ENCODE measurements at regions not wholly inside any gene's neighbourhood (a gene's known extent, or its start where the extent isn't known, plus 50 kb on each side); places are given as distances from the start of the nearest gene placed in this dataset.

- DNase-seq: no peak
Observed at GRCh38 chr12:53803194-53803593, 51.4 kb upstream of the CISTR start.

DNA sequence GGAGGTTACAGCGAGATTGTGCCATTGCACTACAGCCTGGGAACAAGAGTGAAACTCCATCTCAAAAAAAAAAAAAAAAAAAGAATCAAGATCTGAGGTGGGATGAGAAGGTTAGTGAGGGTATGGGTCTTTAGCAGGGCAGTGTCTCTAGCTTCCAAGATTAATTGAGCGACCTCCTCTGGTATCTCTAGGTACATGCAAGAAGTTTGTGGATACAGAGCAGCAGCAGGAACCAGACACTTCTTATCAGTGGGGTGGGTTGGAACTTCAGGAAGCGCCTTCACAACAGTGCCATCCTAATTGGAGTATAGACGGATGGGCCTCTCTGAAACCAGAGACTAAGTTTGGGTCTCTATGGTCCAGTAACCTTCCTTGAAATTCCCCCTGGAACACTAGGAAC, 51.9 kb upstream of the CISTR start:
- no peak for DNase-seq

DNA sequence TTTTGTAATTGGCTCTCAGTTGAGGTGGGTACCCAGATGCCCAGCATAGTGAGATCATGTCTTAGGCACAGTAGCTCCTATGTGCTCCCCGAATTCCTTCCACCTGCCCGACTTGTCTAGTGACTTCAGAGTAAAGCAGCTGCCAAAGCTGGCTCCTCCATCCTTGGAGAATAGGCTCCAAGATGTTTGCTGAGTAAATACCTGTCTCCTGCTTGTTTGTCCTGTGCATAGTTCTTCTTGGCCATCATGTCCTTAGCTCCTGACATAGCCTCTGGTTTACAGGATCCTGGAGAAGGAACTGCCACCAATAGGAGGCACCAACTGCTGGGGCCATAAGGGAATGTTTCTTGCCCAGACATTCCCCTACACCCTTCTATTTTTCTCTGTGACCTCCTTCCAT, 52.6 kb upstream of the CISTR start:
- DNase-seq: no peak

- DNase-seq: no peak
Observed at GRCh38 chr12:53805067-53805466, 53.3 kb upstream of the CISTR start.

DNA sequence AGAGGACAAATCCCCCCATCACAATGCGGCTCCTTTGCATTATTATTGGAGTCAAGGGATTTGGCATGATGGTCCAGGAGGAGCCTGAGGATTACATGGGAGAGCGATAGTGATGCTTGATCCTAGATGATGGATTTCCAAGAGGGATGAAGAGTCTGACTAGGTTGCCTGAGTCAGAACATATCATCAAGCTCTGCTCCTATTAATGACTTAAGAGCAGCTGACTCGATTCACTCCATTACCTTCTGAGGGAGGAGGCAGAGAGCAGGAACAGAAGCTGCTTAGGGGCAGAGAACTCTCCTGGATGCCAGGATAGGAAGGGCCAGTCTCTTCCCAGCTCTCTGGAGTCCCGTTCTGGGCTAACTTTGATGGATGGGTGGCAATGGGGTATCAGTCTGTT, 54.0 kb upstream of the CISTR start:
- no peak for DNase-seq

- no peak for DNase-seq
Observed at GRCh38 chr12:53806721-53807120, 54.9 kb upstream of the CISTR start.

DNA sequence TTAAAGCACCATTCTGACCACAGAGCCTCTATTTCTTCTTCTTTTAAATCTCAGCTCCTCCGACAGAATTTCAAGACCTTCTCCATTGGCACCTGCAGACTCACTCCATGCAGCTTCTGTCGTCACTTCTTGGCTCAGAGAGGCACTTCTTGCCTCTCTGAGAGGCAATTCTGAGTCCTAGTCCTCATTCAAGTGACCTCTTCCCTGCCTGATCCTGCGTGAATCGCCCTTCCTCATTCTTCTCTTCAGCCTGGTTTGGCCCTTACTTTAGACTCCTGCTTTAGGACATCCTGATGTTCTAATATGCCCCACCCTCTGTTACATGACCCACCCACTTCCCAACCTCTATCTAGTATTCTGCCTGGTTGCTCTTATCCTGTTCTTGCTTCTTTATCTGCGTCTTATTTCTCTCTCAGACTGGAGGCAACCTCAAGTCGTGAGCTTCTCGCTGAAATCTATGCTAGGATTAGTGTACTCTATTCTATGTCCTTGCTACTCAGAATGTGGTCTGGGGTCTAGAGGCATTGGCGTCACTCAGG, 55.6 kb upstream of the CISTR start:
- DNase-seq: no peak

- no peak for DNase-seq
Observed at GRCh38 chr12:53808023-53808705, 56.4 kb upstream of the CISTR start.

DNA sequence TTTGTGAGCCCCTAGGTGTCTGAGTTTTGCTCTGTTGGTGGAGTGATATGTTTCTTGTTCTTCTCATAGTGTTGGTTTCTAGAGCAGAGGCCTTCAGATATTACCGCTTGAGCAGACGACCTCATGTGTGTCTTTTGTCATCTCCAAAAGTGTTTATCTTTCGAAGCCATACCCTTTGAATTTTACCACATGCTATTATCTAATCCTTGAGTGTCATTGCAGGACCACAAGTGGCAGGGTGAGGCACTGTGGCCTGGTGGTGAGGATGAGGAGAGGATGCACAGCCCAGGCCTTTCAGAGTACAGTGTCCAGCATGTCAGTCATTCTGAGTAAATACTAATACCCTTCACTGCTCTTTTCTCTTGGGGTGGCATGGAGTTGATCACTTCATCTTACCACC, 57.2 kb upstream of the CISTR start:
- DNase-seq: no peak

GRCh38 chr12:53810950-53811349, 59.2 kb upstream of the CISTR start:
- DNase-seq: no peak

DNA sequence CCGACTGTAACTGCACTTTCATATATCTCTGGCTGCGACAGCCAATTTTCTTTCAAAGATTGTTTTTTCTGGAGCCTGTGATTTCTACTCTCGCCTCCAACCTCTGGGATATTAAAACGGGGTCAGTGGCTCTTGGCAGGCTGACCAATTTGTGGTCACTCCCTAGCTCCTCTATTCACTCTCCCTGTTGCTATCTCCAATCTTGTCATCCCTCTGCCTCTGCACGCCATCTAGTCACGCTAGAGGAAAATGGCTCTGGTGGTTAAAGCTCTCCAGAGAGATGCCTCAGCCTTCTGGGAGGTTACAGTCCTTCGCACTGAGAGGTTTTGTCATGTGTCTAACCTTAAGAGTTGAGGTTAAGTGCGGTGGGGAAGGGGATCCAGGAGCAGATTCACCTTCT, 59.8 kb upstream of the CISTR start:
- DNase-seq: no peak

DNA sequence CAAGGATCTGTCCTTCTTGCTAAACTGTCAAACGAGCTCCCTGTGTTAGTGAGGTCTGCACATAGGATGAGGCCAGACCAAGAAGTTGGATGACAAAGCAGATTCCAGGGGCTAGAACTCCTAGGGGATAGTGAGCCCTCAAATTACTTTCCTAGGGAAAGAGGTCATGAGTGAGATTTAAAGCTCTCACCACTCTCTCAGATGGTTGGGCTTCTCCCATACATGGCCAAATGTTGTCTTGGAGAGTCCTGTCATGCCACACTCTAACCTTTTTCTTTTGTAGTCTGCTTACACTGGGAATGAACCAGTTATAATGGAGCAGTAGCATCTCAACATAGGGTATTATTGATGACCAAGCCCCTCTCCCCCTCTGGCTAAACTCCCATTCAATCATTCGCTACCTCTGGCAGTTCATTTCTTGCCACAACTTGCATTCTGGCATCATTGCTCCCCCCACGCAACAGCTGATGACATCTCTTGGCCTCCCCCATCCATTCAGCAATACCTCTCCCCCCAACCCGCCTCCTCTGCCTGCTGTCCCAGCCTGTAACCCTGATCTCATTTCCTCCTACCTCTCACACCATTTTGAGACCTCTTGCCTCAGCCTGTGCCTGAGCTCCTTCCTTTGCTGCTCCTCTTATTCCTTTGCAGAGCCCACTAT, 64.7 kb upstream of the CISTR start:
- no peak for DNase-seq

- no peak for DNase-seq
Observed at GRCh38 chr12:53817021-53817389, 65.2 kb upstream of the CISTR start.

DNA sequence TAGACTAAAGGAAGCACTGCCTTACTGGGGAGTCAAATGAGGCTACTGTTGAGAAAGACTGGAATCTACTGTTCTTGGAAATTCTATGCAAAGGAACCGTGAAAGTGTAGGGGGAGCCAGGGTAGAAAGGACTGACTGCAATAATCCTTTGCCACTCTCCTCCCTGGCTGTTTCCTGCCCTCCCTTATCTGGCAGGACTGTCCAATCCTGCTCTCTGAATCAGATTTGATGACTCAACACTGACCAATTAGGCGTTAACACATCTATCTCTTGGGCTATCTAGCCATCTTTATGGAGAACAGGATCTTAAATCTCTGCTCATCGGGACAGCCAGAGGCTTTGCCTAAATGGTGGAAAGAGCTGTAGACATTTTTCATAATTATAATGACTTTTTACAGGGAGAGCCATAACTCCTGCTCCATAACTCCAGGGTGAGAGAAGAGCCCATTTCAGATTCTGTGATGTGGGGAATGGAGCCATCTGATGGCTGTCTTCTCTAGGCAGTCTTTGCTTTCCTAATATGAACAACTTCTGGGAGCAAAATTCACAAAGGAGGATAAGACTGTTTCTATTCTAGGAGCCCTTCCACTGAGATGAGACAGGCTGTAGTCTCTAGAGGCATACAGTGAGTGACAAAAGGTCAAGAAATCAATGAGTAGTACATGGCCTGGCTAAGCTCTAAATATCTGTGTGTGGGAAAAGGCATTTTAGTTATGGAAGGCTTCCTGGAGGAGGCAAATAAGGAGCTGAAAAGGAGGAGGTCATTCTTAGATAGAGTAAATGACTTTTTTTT, 68.9 kb upstream of the CISTR start:
- no peak for DNase-seq

DNA sequence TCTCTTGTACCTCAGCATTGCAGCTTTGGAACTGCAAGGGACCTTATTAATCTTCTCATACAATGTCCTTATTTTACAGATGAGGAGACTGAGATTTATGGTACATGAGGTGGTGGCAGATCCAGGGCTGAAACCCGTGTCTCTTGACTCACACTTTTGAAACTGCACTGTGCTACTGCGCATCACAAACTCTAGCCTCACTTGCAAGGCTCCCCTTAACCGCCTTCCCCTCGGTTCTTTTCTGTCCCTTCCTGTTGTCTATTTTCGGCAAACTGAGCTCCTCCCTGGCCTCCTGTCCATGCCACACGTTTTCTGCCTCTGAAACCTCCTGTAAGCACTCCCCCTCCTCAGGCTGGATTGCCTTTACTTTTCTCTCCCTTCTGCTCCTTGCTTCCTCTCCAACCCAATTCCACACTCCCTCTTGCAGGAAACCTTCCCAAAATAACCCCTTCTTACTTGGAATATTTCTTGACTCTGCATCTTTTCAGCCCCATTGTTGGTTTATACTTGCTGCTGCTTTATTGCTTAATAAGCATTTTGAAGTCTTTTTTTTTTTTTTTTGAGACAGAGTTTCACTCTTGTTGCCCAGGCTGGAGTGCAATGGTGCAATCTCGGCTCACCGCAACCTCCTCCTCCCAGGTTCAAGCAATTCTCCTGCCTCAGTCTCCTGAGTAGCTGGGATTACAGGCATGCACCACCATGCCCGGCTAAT, 72.4 kb upstream of the CISTR start:
- no peak for DNase-seq

- DNase-seq: no peak
Observed at GRCh38 chr12:53825246-53826081, 73.7 kb upstream of the CISTR start.

- DNase-seq: no peak
Observed at GRCh38 chr12:53827306-53827705, 75.5 kb upstream of the CISTR start.

DNA sequence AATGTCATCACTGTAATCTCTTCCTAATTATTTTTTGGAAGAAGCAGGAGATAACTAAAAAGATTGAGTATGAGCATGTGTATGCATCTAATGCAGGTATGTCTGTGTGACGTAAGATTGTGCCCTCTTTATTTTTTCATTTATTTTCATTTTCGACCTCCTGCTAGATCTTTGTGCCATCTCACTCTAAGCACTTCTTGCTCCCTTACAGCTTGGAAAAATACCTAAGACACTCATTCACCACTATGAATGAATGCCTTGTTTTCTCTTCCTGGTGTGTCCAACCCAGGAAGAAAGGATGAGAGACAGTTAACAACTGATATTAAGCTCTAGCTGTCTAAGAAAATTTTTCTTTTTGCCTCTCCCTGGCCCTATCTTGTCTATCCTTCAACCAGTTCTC, 76.8 kb upstream of the CISTR start:
- DNase-seq: no peak

DNA sequence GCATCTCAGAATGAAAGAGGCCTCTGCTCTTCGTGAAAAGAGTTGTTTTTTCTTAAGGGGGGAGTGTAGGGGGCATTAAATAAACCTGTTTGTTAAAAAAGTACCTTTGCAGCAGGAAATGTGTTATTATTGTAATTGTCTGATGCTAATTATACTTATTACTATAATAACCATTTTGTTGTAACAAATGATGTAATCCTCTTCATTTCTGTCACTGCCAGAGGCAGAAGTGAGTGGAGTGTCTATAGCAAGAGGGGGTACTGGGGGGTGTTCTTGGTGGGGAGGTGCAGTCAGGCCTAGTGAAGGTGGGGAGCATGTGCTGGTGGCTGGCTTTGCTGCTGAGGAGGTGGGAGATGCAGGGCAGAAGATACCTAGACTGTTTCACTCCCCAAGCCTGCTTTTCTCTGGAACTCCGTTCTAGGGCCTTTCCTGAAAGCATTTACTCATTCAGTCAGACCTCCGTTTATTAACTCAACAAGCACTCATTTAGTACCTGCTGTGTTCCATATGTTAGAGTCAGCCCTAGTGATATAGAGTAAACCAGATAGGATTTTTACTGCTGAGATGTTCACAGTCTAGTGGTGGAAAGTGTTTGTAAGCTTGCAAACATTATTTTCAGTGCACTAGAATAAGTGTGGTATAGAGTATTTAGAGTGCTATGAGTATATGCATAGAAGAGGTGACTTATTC, 77.5 kb upstream of the CISTR start:
- no peak for DNase-seq

DNA sequence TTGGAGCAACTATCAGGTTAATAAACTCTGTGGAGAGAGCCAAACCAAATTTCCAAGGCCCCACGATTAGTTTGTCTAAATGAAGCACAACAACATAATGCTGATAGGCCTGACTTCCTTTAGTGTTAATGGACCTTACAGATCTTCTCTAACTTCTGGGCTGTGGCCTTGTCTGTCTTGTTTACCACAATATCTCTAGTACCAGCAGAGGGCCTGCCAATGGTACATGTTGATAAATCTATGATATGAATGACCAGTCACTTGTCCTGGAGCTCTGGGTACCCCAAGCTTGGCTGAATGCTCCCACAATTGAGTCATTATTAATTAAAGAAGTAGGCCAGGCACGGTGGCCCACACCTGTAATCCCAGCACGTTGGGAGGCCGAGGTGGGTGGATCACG, 78.9 kb upstream of the CISTR start:
- DNase-seq: no peak

DNA sequence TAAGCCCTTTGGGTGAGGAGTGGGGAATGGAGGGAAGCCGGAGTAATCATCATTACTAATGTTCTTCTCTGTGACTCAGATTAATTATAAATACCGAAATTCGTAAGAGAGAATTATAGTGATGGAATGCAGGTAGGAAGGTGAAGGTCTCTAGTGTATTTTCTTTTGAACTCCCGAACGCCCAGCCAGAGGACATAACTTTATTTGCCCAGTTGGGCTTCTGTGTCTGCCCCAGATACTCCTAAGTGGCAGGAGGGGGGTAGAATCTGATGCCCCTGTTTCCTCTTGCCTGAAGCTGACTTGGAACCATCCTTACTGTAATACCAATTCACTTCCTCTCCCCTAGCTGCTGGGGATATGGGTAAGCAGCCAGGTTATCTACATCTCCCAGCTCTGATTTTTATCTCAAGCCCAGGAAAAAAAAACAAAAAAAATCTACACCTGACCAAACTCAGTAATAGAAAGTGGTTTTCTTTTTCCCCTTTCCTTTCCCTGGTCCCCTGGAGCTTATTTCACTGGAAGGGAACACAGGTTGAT, 84.4 kb upstream of the CISTR start:
- DNase-seq: no peak

Data from inflammatory macrophage (primary cell).